ENCODE measurements at regions not wholly inside any gene's neighbourhood (a gene's known extent, or its start where the extent isn't known, plus 50 kb on each side); places are given as distances from the start of the nearest gene placed in this dataset.

DNA sequence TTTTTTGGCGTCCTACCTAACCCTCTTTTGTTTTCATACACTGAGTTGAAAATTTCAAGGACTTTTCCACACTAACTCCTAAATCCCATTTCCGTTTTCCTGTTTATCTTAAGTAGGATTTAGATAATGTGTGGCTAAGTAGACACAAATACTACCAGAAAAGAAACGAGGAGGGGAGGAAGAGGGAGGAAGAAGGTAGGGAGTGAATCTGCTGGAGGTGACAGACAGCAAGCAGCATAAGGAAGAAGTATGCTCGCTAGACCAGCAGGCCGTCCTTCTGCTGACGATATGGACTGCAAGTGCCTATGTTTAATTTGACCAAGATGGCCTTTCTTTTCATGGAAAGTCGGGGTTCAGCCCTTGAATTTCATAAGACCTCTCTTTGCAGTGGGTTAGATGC is 256.9 kb upstream of the RAB4A start:
- TF ChIP-seq CTCF (IDR thresholded peaks at IDR 0.05) (no peak), POLR2A (IDR thresholded peaks at IDR 0.05) (no peak)
